Loucy (cell line): ENCODE measurements at regions not wholly inside any gene's neighbourhood (a gene's known extent, or its start where the extent isn't known, plus 50 kb on each side); places are given as distances from the start of the nearest gene placed in this dataset.

ENCODE experiments used
- H2AFZ ChIP-seq: fragments of 200-600 bp; sonication (generic); 2 replicates; pipeline ENCODE4 v1.6.0; 2016; ENCODE audit warnings: antibody characterized with exemption, mild to moderate bottlenecking, low read length, moderate library complexity
- H3F3A ChIP-seq: fragments of 200-600 bp; 2 replicates; pipeline ENCODE4 v1.6.0; 2016; ENCODE audit warnings: antibody characterized with exemption, low read depth, mild to moderate bottlenecking
- H3K27me3 ChIP-seq: fragments of 200-600 bp; sonication (generic); 2 replicates; pipeline ENCODE4 v1.6.1; 2014; ENCODE audit warnings: low read length, mild to moderate bottlenecking; ENCODE audit not compliant: insufficient read depth, poor library complexity, severe bottlenecking
- H3K36me3 ChIP-seq: fragments of 200-600 bp; sonication (generic); 2 replicates; pipeline ENCODE4 v1.6.1; 2016; ENCODE audit warnings: low read length; ENCODE audit not compliant: insufficient read depth
- H3K4me1 ChIP-seq: fragments of 200-600 bp; sonication (generic); 2 replicates; pipeline ENCODE4 v1.5.1; 2014; ENCODE audit warnings: low read length, mild to moderate bottlenecking; ENCODE audit not compliant: insufficient read depth, poor library complexity, severe bottlenecking
- H3K4me2 ChIP-seq: fragments of 200-600 bp; sonication (generic); 2 replicates; pipeline ENCODE4 v1.6.0; 2014; ENCODE audit warnings: antibody characterized with exemption, low read length, low read depth, mild to moderate bottlenecking; ENCODE audit not compliant: poor library complexity, severe bottlenecking
- H3K4me3 ChIP-seq: fragments of 200-600 bp; sonication (generic); 2 replicates; pipeline ENCODE4 v1.5.1; 2014; ENCODE audit warnings: low read length, mild to moderate bottlenecking, mixed read lengths; ENCODE audit not compliant: poor library complexity, severe bottlenecking
- H3K79me2 ChIP-seq: fragments of 200-600 bp; sonication (generic); 2 replicates; pipeline ENCODE4 v1.6.1; 2014; ENCODE audit warnings: low read length; ENCODE audit not compliant: insufficient read depth
- H3K9ac ChIP-seq: fragments of 200-600 bp; sonication (generic); 2 replicates; pipeline ENCODE4 v1.6.0; 2014; ENCODE audit warnings: mild to moderate bottlenecking, low read depth, low read length, moderate library complexity; ENCODE audit not compliant: poor library complexity, severe bottlenecking
- H3K9me2 ChIP-seq: fragments of 200-600 bp; sonication (generic); replicated peaks from 2 replicates; pipeline ENCODE4 v1.6.1; 2016; ENCODE audit warnings: low read depth, low read length, mixed read lengths
- H3K9me3 ChIP-seq: fragments of 200-600 bp; sonication (generic); 2 replicates; pipeline ENCODE4 v1.6.1; 2014; ENCODE audit warnings: mild to moderate bottlenecking, antibody characterized with exemption, low read length, low read depth; ENCODE audit not compliant: insufficient read depth
- H4K20me1 ChIP-seq: fragments of 200-600 bp; sonication (generic); 2 replicates; pipeline ENCODE4 v1.6.0; 2014; ENCODE audit warnings: antibody characterized with exemption, low read length, mild to moderate bottlenecking; ENCODE audit not compliant: insufficient read depth, poor library complexity, severe bottlenecking
- EZH2phosphoT487 ChIP-seq: fragments of 200-600 bp; IDR thresholded peaks from 2 replicates; pipeline ENCODE4 v1.6.1; 2018; ENCODE audit warnings: antibody characterized with exemption, mild to moderate bottlenecking, moderate library complexity, borderline replicate concordance
- TF ChIP-seq, protein P1 (sequence below): fragments of 200-600 bp; sonication (generic); conservative IDR thresholded peaks from 2 replicates; pipeline ENCODE4 v1.5.1; 2014; ENCODE audit warnings: mild to moderate bottlenecking, antibody characterized with exemption, low read length

- Histone ChIP-seq H2AFZ (no peak overlapping the region), H3K36me3 (no peaks in the 10 kb centered on the region), H3K4me1 (no peaks in the 10 kb centered on the region), H3K9ac (no peak overlapping the region), H3K9me2 (no peaks in the 10 kb centered on the region), H3K79me2 (no peaks in the 10 kb centered on the region), H3K9me3 (no peaks in the 10 kb centered on the region), H4K20me1 (no peaks in the 10 kb centered on the region), H3F3A (no peaks in the 10 kb centered on the region), H3K4me3 (no peak overlapping the region), H3K4me2 (no peak overlapping the region), H3K27me3 (no peaks in the 10 kb centered on the region)
- TF ChIP-seq, protein P1, sequence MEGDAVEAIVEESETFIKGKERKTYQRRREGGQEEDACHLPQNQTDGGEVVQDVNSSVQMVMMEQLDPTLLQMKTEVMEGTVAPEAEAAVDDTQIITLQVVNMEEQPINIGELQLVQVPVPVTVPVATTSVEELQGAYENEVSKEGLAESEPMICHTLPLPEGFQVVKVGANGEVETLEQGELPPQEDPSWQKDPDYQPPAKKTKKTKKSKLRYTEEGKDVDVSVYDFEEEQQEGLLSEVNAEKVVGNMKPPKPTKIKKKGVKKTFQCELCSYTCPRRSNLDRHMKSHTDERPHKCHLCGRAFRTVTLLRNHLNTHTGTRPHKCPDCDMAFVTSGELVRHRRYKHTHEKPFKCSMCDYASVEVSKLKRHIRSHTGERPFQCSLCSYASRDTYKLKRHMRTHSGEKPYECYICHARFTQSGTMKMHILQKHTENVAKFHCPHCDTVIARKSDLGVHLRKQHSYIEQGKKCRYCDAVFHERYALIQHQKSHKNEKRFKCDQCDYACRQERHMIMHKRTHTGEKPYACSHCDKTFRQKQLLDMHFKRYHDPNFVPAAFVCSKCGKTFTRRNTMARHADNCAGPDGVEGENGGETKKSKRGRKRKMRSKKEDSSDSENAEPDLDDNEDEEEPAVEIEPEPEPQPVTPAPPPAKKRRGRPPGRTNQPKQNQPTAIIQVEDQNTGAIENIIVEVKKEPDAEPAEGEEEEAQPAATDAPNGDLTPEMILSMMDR: no peak
- TF ChIP-seq EZH2phosphoT487: no peak
Measured at GRCh38 chr9:1702701-1703100, 312.4 kb upstream of the SMARCA2 start.

DNA sequence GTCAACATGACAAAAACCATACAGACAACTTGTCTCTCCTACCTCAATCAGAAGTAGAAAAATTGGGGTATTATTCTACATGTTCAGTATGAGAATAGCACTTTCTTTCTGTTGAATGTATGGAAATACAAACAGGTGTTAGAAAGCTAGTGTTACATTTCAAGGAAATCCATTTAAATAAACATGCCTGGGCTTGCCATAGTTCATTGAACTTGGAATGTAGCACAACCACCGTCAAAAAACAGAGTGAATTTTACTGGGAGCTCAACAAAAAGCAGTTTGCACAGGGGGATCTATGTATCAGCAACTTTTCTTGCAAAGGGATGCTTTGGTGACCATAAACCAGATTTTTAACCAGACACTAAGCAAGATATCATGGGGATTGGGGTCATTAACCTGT is 307.9 kb upstream of the SMARCA2 start:
- Histone ChIP-seq H4K20me1 (no peaks in the 10 kb centered on the region), H3K4me2 (no peak overlapping the region), H3F3A (no peaks in the 10 kb centered on the region), H3K79me2 (no peaks in the 10 kb centered on the region), H3K9me3 (no peaks in the 10 kb centered on the region), H3K36me3 (no peaks in the 10 kb centered on the region), H3K9me2 (no peaks in the 10 kb centered on the region), H3K4me1 (no peaks in the 10 kb centered on the region), H3K27me3 (no peaks in the 10 kb centered on the region), H3K4me3 (no peak overlapping the region), H3K9ac (no peak overlapping the region), H2AFZ (no peak overlapping the region)
- TF ChIP-seq, protein P1: no peak
- TF ChIP-seq EZH2phosphoT487: no peak

DNA sequence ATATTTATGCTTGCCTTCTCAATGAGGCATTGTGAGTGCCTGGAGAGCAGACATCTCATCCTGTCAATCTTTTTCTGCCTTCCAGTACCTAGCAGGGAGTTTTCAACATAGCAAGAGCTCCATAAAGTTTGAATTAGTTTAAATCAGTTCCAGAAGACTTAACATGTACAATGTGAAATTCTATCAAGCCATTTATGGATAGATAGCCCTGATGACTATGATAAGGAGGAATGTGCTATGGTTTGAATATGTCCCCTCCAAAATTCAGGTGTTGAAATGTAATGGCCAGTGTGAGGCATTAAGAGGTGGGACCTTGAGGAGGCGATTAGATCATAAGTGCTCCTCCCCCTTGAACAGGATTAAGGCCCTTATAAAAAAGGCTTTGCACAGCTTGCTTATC is 306.9 kb upstream of the SMARCA2 start:
- no peak overlapping the region for H3K4me3 ChIP-seq
- no peaks in the 10 kb centered on the region for H3F3A ChIP-seq
- no peaks in the 10 kb centered on the region for H3K9me3 ChIP-seq
- TF ChIP-seq EZH2phosphoT487: no peak
- TF ChIP-seq, protein P1: no peak
- no peaks in the 10 kb centered on the region for H3K27me3 ChIP-seq
- H3K9me2 ChIP-seq: no peaks in the 10 kb centered on the region
- no peak overlapping the region for H2AFZ ChIP-seq
- H4K20me1 ChIP-seq: no peaks in the 10 kb centered on the region
- H3K4me2 ChIP-seq: no peak overlapping the region
- H3K36me3 ChIP-seq: no peaks in the 10 kb centered on the region
- H3K9ac ChIP-seq: no peak overlapping the region
- no peaks in the 10 kb centered on the region for H3K79me2 ChIP-seq
- no peaks in the 10 kb centered on the region for H3K4me1 ChIP-seq
